H1 (cell line): ENCODE measurements at regions not wholly inside any gene's neighbourhood (a gene's known extent, or its start where the extent isn't known, plus 50 kb on each side); places are given as distances from the start of the nearest gene placed in this dataset.

ENCODE experiments used
- CTCF ChIA-PET: fragments of 300-600 bp; sonication (Branson Sonifier 250); formaldehyde crosslinking; loops from one replicate; lab custom pipeline; 2021; ENCODE audit not compliant: partially characterized antibody; lab: Charles Lee
- POLR2A ChIA-PET: fragments of 300-600 bp; sonication (Branson Sonifier 250); formaldehyde crosslinking; loops from one replicate; lab custom pipeline; 2021; ENCODE audit warnings: inconsistent platforms; ENCODE audit not compliant: partially characterized antibody; lab: Charles Lee
- DNase-seq, 2 experiments: peaks; one replicate each; pipeline versions ENCODE4 v3.0.0 to v3.0.0-alpha.2; 2010 to 2022; ENCODE audit warnings: low spot score in 2 of 2, low read depth in 1 of 2, mixed read lengths in 1 of 2
- FAIRE-seq: peaks from 2 replicates; lab custom pipeline; 2011; peaks lifted over from hg19 to GRCh38; lab: Jason Lieb, UNC
- H2AFZ ChIP-seq: 2 replicates; pipeline ENCODE4 v1.8.1; 2012; ENCODE audit warnings: low read length, inconsistent platforms
- H2AK5ac ChIP-seq: 2 replicates; pipeline ENCODE4 v1.6.1; 2013; ENCODE audit warnings: low read depth, low read length
- H2BK120ac ChIP-seq: replicated peaks from 2 replicates; pipeline ENCODE3; 2013; ENCODE audit warnings: low read depth, low read length, inconsistent platforms
- H2BK12ac ChIP-seq: 2 replicates; pipeline ENCODE4 v1.6.1; 2013; ENCODE audit warnings: low read depth, low read length
- H2BK15ac ChIP-seq: 2 replicates; pipeline ENCODE4 v1.6.1; 2013; ENCODE audit warnings: low read length
- H2BK20ac ChIP-seq: 2 replicates; pipeline ENCODE4 v1.6.1; 2013; ENCODE audit warnings: low read length
- H2BK5ac ChIP-seq: 2 replicates; pipeline ENCODE4 v1.6.1; 2013; ENCODE audit warnings: low read depth, low read length
- H3K14ac ChIP-seq: 2 replicates; pipeline ENCODE4 v1.6.1; 2013; ENCODE audit warnings: inconsistent platforms; ENCODE audit not compliant: insufficient read length
- H3K18ac ChIP-seq: 2 replicates; pipeline ENCODE4 v1.6.1; 2013; ENCODE audit warnings: low read length; ENCODE audit errors: extremely low read depth
- H3K23ac ChIP-seq: 2 replicates; pipeline ENCODE4 v1.6.1; 2013; ENCODE audit warnings: inconsistent platforms; ENCODE audit not compliant: insufficient read length
- H3K23me2 ChIP-seq: 2 replicates; pipeline ENCODE4 v1.6.1; 2013; ENCODE audit warnings: low read depth, low read length
- H3K27ac ChIP-seq: 2 replicates; pipeline ENCODE4 v1.6.1; 2011; ENCODE audit warnings: low read depth, low read length, inconsistent platforms
- H3K27me3 ChIP-seq, 4 experiments: replicated peaks in 1 of 4; 1 replicate in 1 of 4; 2 replicates in 3 of 4; pipeline versions ENCODE4 v1.6.1 to v1.8.1; 2011 to 2013; ENCODE audit warnings: low read length in 3 of 4, mild to moderate bottlenecking in 3 of 4, inconsistent platforms in 2 of 4, mixed read lengths in 2 of 4, moderate library complexity in 1 of 4; ENCODE audit not compliant: control insufficient read depth in 3 of 4, insufficient read depth in 3 of 4; ENCODE audit errors: extremely low read depth in 1 of 4
- H3K36me3 ChIP-seq, 4 experiments: 2 replicates each; pipeline versions ENCODE4 v1.6.1 to v1.8.1; 2011 to 2013; ENCODE audit warnings: mild to moderate bottlenecking in 4 of 4, low read length in 3 of 4, moderate library complexity in 2 of 4, control low read depth in 1 of 4, inconsistent platforms in 1 of 4; ENCODE audit not compliant: insufficient read depth in 4 of 4, control insufficient read depth in 2 of 4
- H3K4ac ChIP-seq: replicated peaks from 2 replicates; pipeline ENCODE3; 2013; ENCODE audit warnings: low read length, low read depth, mixed read lengths, inconsistent platforms; ENCODE audit not compliant: insufficient read length
- H3K4me1 ChIP-seq, 4 experiments: replicated peaks in 1 of 4; 1 replicate in 1 of 4; 2 replicates in 3 of 4; pipeline versions ENCODE4 v1.6.1 to v1.8.1; 2011 to 2013; ENCODE audit warnings: low read length in 3 of 4, inconsistent platforms in 2 of 4, mixed read lengths in 1 of 4; ENCODE audit not compliant: insufficient read depth in 4 of 4, control insufficient read depth in 3 of 4
- H3K4me2 ChIP-seq, 2 experiments: 2 replicates each; pipeline versions ENCODE4 v1.6.1 to v1.8.1; 2011 to 2013; ENCODE audit warnings: low read depth in 2 of 2, low read length in 2 of 2, control low read depth in 1 of 2, inconsistent platforms in 1 of 2, mild to moderate bottlenecking in 1 of 2; ENCODE audit not compliant: insufficient read depth in 1 of 2
- H3K4me3 ChIP-seq, 4 experiments: fragments of 200-600, 300-600 bp in 1 of 4; sonication (generic), shearing (Covaris generic), sonication (Bioruptor Twin) in 1 of 4; 2 replicates each; pipeline versions ENCODE4 v1.5.1 to v1.8.1; 2011 to 2016; ENCODE audit warnings: low read length in 4 of 4, low read depth in 3 of 4, control low read depth in 2 of 4, inconsistent platforms in 2 of 4, mild to moderate bottlenecking in 2 of 4, mixed read lengths in 1 of 4, moderate library complexity in 1 of 4; ENCODE audit not compliant: insufficient read depth in 2 of 4; ENCODE audit errors: extremely low read depth in 1 of 4
- H3K56ac ChIP-seq: replicated peaks from 2 replicates; pipeline ENCODE3; 2013; ENCODE audit warnings: low read depth, mild to moderate bottlenecking, mixed read lengths, low read length, inconsistent platforms; ENCODE audit not compliant: insufficient read length
- H3K79me1 ChIP-seq: 2 replicates; pipeline ENCODE4 v1.6.1; 2013; ENCODE audit warnings: low read depth, low read length, control low read depth
- H3K79me2 ChIP-seq, 2 experiments: 2 replicates each; pipeline versions ENCODE4 v1.6.1 to v1.8.1; 2012 to 2013; ENCODE audit warnings: low read length in 2 of 2, mild to moderate bottlenecking in 2 of 2, inconsistent platforms in 1 of 2; ENCODE audit not compliant: insufficient read depth in 2 of 2, control insufficient read depth in 1 of 2
- H3K9ac ChIP-seq, 4 experiments: replicated peaks in 1 of 4; 1 replicate in 1 of 4; 2 replicates in 3 of 4; pipeline versions ENCODE4 v1.6.1 to v1.8.1; 2011 to 2013; ENCODE audit warnings: low read depth in 3 of 4, low read length in 3 of 4, control low read depth in 2 of 4, mild to moderate bottlenecking in 2 of 4, moderate library complexity in 2 of 4, inconsistent platforms in 1 of 4; ENCODE audit errors: extremely low read depth in 1 of 4
- H3K9me3 ChIP-seq, 2 experiments: 2 replicates each; pipeline versions ENCODE4 v1.6.1 to v1.8.1; 2012 to 2013; ENCODE audit warnings: mild to moderate bottlenecking in 2 of 2, moderate library complexity in 2 of 2, control low read depth in 1 of 2, inconsistent platforms in 1 of 2, low read depth in 1 of 2, low read length in 1 of 2, mixed read lengths in 1 of 2; ENCODE audit not compliant: insufficient read depth in 2 of 2
- H4K20me1 ChIP-seq, 2 experiments: replicated peaks in 1 of 2; 2 replicates each; pipeline versions ENCODE3 to v1.8.1; 2011 to 2013; ENCODE audit warnings: inconsistent platforms in 2 of 2, low read length in 2 of 2, mild to moderate bottlenecking in 1 of 2; ENCODE audit not compliant: insufficient read depth in 2 of 2, control insufficient read depth in 1 of 2
- H4K5ac ChIP-seq: 2 replicates; pipeline ENCODE4 v1.6.1; 2013; ENCODE audit warnings: low read length, low read depth, mixed read lengths, inconsistent platforms; ENCODE audit not compliant: insufficient read length
- H4K8ac ChIP-seq: 2 replicates; pipeline ENCODE4 v1.8.0; 2013; ENCODE audit warnings: mild to moderate bottlenecking, moderate library complexity, low read length, inconsistent platforms; ENCODE audit not compliant: insufficient read depth; ENCODE audit errors: extremely low read depth
- H4K91ac ChIP-seq: replicated peaks from 2 replicates; pipeline ENCODE3; 2013; ENCODE audit warnings: low read length, mixed read lengths, inconsistent platforms; ENCODE audit not compliant: insufficient read length
- BCL11A ChIP-seq, 2 experiments: IDR thresholded peaks; one replicate each; pipeline ENCODE4 v1.6.1; 2011; ENCODE audit warnings: low read depth in 2 of 2, low read length in 2 of 2, mild to moderate bottlenecking in 2 of 2
- CBX8 ChIP-seq: fragments of 300-800, 300-1000 bp; sonication (generic); IDR thresholded peaks from 2 replicates; pipeline ENCODE4 v1.7.1; 2016; ENCODE audit warnings: low read depth, low read length, borderline replicate concordance
- EZH2 ChIP-seq: fragments of 200-600 bp; sonication (generic); IDR thresholded peaks from 2 replicates; pipeline ENCODE4 v1.7.1; 2012; ENCODE audit warnings: low read depth, mild to moderate bottlenecking, moderate library complexity, low read length, inconsistent platforms; ENCODE audit not compliant: severe bottlenecking
- FOSL1 ChIP-seq: IDR thresholded peaks from 2 replicates; pipeline ENCODE4 v1.6.1; 2011; ENCODE audit warnings: mild to moderate bottlenecking, low read depth, low read length, moderate library complexity; ENCODE audit not compliant: insufficient read depth
- GABPA ChIP-seq: IDR thresholded peaks from 2 replicates; pipeline ENCODE4 v1.6.1; 2011; ENCODE audit warnings: mild to moderate bottlenecking, low read length, moderate library complexity, borderline replicate concordance; ENCODE audit not compliant: insufficient read depth
- HDAC6 ChIP-seq: IDR thresholded peaks from one replicate; pipeline ENCODE4 v1.7.1; 2012; ENCODE audit warnings: low read depth, mild to moderate bottlenecking, inconsistent platforms, low read length, moderate library complexity
- JUN ChIP-seq: IDR thresholded peaks from 2 replicates; pipeline ENCODE4 v1.6.1; 2011; ENCODE audit warnings: low read depth, mild to moderate bottlenecking, improper control_type of control experiment, low read length
- NRF1 ChIP-seq: IDR thresholded peaks from 2 replicates; pipeline ENCODE4 v1.6.1; 2011; ENCODE audit warnings: mild to moderate bottlenecking, low read depth, low read length, improper control_type of control experiment
- RAD21 ChIP-seq, 2 experiments: IDR thresholded peaks in 1 of 2; conservative IDR thresholded peaks in 1 of 2; 2 replicates each; pipeline ENCODE4 v1.6.1; 2011; ENCODE audit warnings: low read depth in 2 of 2, low read length in 2 of 2, improper control_type of control experiment in 1 of 2, inconsistent platforms in 1 of 2, mild to moderate bottlenecking in 1 of 2, moderate library complexity in 1 of 2
- RFX5 ChIP-seq: IDR thresholded peaks from 2 replicates; pipeline ENCODE4 v1.6.1; 2011; ENCODE audit warnings: low read depth, low read length, improper control_type of control experiment, borderline replicate concordance
- SIX5 ChIP-seq: IDR thresholded peaks from 2 replicates; pipeline ENCODE4 v1.6.1; 2011; ENCODE audit warnings: mild to moderate bottlenecking, low read depth, low read length
- TCF12 ChIP-seq: IDR thresholded peaks from 2 replicates; pipeline ENCODE4 v1.6.1; 2011; ENCODE audit warnings: low read depth, mild to moderate bottlenecking, low read length
- WGBS, 2 experiments: shearing (Covaris generic) in 1 of 2; methylation state at CpG; one replicate each; pipeline versions ENCODE4 v1.1.6 to v1.1.7; 2013 to 2015; ENCODE audit warnings: low lambda C conversion rate in 2 of 2, mixed read lengths in 2 of 2, inconsistent platforms in 1 of 2, low coverage in 1 of 2, missing lambda C conversion rate in 1 of 2; ENCODE audit not compliant: insufficient replicate concordance in 2 of 2, insufficient coverage in 1 of 2, insufficient read length in 1 of 2; ENCODE audit errors: extremely low coverage in 1 of 2, missing lambda C conversion rate in 1 of 2; 5-methylcytosine and 5-hydroxymethylcytosine counted together
- TF ChIP-seq, protein P1 (sequence below): IDR thresholded peaks from 2 replicates; pipeline ENCODE4 v1.6.1; 2012; ENCODE audit warnings: inconsistent platforms

DNA sequence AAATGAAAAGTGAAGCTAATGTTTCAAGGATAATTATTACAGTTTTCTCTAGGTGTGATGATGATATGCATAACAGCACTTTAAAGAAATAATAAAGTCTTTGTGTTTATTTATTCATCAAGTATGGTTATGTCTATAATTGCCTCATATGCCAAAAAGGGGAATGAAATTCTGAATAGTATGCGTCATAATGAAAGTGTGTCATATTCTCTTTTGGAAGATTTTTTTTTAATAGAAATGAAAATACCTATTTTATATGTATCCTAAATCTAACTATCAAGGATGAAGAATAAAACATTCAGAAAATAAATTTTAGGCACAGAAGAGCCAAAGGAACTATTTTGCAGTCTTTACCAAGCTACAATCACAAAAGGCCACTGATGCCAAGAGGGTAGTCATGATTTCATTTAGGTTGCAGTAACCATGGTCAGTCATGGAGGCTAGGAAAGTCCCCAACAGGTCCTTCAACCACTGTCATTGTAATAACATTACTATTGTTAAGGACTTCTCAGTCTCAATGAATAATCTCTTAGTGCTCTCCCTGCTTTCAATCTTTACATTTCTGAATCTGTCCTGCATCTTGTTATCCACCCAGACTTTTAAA lies 712.5 kb downstream of the DCDC2C start:
- H3K4me1 ChIP-seq: no peaks in the 10 kb centered on the region
- no peak overlapping the region for H2BK20ac ChIP-seq
- no peak overlapping the region for H2AFZ ChIP-seq
- no peak overlapping the region for H4K91ac ChIP-seq
- H2BK5ac ChIP-seq: no peak overlapping the region
- no peak overlapping the region for H3K18ac ChIP-seq
- no peak overlapping the region for H2BK15ac ChIP-seq
- no peaks in the 10 kb centered on the region for H3K9me3 ChIP-seq
- H3K79me1 ChIP-seq: no peaks in the 10 kb centered on the region
- no peak overlapping the region for H3K9ac ChIP-seq
- no peak overlapping the region for H3K4me2 ChIP-seq
- H2BK12ac ChIP-seq: no peak overlapping the region
- no peak overlapping the region for H3K4me3 ChIP-seq
- CTCF ChIA-PET: interaction anchor here (2.1 kb wide), 1 partner anchor 10 kb away, joined by 5 read pairs; no protein-coding TSS in a partner anchor
- H3K79me2 ChIP-seq: no peaks in the 10 kb centered on the region
- no peak overlapping the region for H3K14ac ChIP-seq
- H3K27ac ChIP-seq: no peak overlapping the region
- H3K56ac ChIP-seq: no peak overlapping the region
- no peak overlapping the region for H3K23ac ChIP-seq
- POLR2A ChIA-PET: no interaction called here
- H4K5ac ChIP-seq: no peak overlapping the region
- H3K27me3 ChIP-seq: no peaks in the 10 kb centered on the region
- H4K8ac ChIP-seq: no peak overlapping the region
- DNase-seq (no peak), FAIRE-seq (no peak)
- no peaks in the 10 kb centered on the region for H3K36me3 ChIP-seq
- no peak overlapping the region for H2BK120ac ChIP-seq
- no peaks in the 10 kb centered on the region for H4K20me1 ChIP-seq
- H3K4ac ChIP-seq: no peak overlapping the region
- WGBS, 2 experiments: 97% methylated on average over 1 of the region's 1 CpG; no CpG with 5 or more reads in 1 of the 2 experiments
- peaks cover 5% of the 10 kb centered on the region; the same call in 1 of the 2 replicates for H3K23me2 ChIP-seq
- H2AK5ac ChIP-seq: no peak overlapping the region
- TF ChIP-seq RFX5 (no peak), RAD21 (IDR thresholded peaks at IDR 0.05 in 1 of 2, conservative IDR thresholded peaks at IDR 0.05 in 1 of 2; ENCODE audit: low read depth in 2 of 2, low read length in 2 of 2) (no peak), FOSL1 (no peak), HDAC6 (no peak), NRF1 (no peak), JUN (no peak), GABPA (no peak), EZH2 (no peak), BCL11A (IDR thresholded peaks at IDR 0.05; ENCODE audit: low read depth in 2 of 2, low read length in 2 of 2) (no peak), CBX8 (no peak), TCF12 (no peak), SIX5 (no peak)
- TF ChIP-seq, protein P1, sequence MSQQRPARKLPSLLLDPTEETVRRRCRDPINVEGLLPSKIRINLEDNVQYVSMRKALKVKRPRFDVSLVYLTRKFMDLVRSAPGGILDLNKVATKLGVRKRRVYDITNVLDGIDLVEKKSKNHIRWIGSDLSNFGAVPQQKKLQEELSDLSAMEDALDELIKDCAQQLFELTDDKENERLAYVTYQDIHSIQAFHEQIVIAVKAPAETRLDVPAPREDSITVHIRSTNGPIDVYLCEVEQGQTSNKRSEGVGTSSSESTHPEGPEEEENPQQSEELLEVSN: no peak
